MCF 10A (cell line): ENCODE measurements at regions not wholly inside any gene's neighbourhood (a gene's known extent, or its start where the extent isn't known, plus 50 kb on each side); places are given as distances from the start of the nearest gene placed in this dataset.

Experiments
- BruUV-seq: library from RNA; stranded (reverse); fragments of 400-500 nt; replicated peaks from 2 replicates; lab custom pipeline; 2021; lab: Mats Ljungman, UMichigan
- CTCF ChIA-PET: fragments of 300-600 bp; sonication (Branson Sonifier 250); formaldehyde crosslinking; extraction: SDS; loops from one replicate; lab custom pipeline; 2021; ENCODE audit warnings: antibody characterized with exemption, inconsistent platforms; lab: Yijun Ruan, JAX
- POLR2A ChIA-PET: fragments of 300-600, 350-650 bp; sonication (Branson Sonifier 250); formaldehyde crosslinking; extraction: SDS; loops from one replicate; lab custom pipeline; 2020; ENCODE audit warnings: antibody characterized with exemption, inconsistent platforms; lab: Yijun Ruan, JAX
- DNase-seq: peaks from one replicate; pipeline ENCODE4 v3.0.0-alpha.2; 2018; ENCODE audit not compliant: unreplicated experiment
- H3K27ac Mint-ChIP-seq: one replicate; pipeline ENCODE4 v1.8.0; 2022; ENCODE audit warnings: mild to moderate bottlenecking, low read depth, mixed read lengths; ENCODE audit not compliant: unreplicated experiment
- H3K27me3 Mint-ChIP-seq: one replicate; pipeline ENCODE4 v1.8.0; 2022; ENCODE audit warnings: mixed read lengths; ENCODE audit not compliant: insufficient read depth, unreplicated experiment
- H3K36me3 Mint-ChIP-seq: one replicate; pipeline ENCODE4 v1.8.0; 2022; ENCODE audit warnings: mild to moderate bottlenecking, moderate library complexity, mixed read lengths; ENCODE audit not compliant: insufficient read depth, unreplicated experiment
- H3K4me1 Mint-ChIP-seq: one replicate; pipeline ENCODE4 v1.8.0; 2022; ENCODE audit warnings: mixed read lengths; ENCODE audit not compliant: insufficient read depth, unreplicated experiment
- H3K4me3 Mint-ChIP-seq: one replicate; pipeline ENCODE4 v1.8.0; 2022; ENCODE audit warnings: mild to moderate bottlenecking, moderate library complexity, mixed read lengths; ENCODE audit not compliant: unreplicated experiment
- H3K9me3 Mint-ChIP-seq: one replicate; pipeline ENCODE4 v1.8.0; 2022; ENCODE audit warnings: mixed read lengths; ENCODE audit not compliant: unreplicated experiment
- CTCF ChIP-seq: fragments of 200-600 bp; IDR thresholded peaks from one replicate; pipeline ENCODE4 v1.8.0; 2022; ENCODE audit warnings: antibody characterized with exemption, mild to moderate bottlenecking; ENCODE audit not compliant: unreplicated experiment
- intact Hi-C: fragments of 100-400 bp; cut with micrococcal nuclease; formaldehyde crosslinking; loops from 2 replicates; pipeline ENCODE4 v1.14.1; 2022

- Mint-ChIP-seq H3K27ac (no peak overlapping the region), H3K36me3 (peaks cover 6% of the 10 kb centered on the region), H3K27me3 (no peaks in the 10 kb centered on the region), H3K4me1 (peaks cover 15% of the 10 kb centered on the region), H3K4me3 (no peak overlapping the region), H3K9me3 (no peaks in the 10 kb centered on the region)
- CTCF ChIA-PET: interaction anchor here (0.6 to 2.7 kb wide), 29 partner anchors 9 to 1611 kb away, joined by 3 to 28 read pairs (median 3); no protein-coding TSS in a partner anchor
- intact Hi-C loops: loop anchor here (1.0 to 10.0 kb wide), 2 partner anchors 297 to 391 kb away; no protein-coding TSS in a partner anchor
- BruUV-seq: no TSS peak
- POLR2A ChIA-PET: interaction anchor here (0.5 to 1.5 kb wide), 2 partner anchors 186 to 247 kb away, joined by 3 read pairs; no protein-coding TSS in a partner anchor
- peak; percentile 75 for DNase-seq
- peak; percentile 66 for TF ChIP-seq CTCF
Measured at GRCh38 chr4:129344058-129344457, 248.1 kb downstream of the C4orf33 start.

GRCh38 chr4:129345609-129346008, 249.7 kb downstream of the C4orf33 start:
- intact Hi-C loops: loop anchor here (10.0 kb wide), 1 partner anchor 389 kb away; no protein-coding TSS in a partner anchor
- CTCF ChIA-PET: interaction anchor here (2.2 kb wide), 1 partner anchor 296 kb away, joined by 9 read pairs; no protein-coding TSS in a partner anchor
- Mint-ChIP-seq H3K9me3 (no peaks in the 10 kb centered on the region), H3K4me1 (peaks cover 15% of the 10 kb centered on the region), H3K4me3 (no peak overlapping the region), H3K27me3 (no peaks in the 10 kb centered on the region), H3K27ac (no peak overlapping the region), H3K36me3 (peaks cover 6% of the 10 kb centered on the region)
- DNase-seq: no peak
- BruUV-seq: no TSS peak
- no peak for TF ChIP-seq CTCF
- POLR2A ChIA-PET: no interaction called here

DNA sequence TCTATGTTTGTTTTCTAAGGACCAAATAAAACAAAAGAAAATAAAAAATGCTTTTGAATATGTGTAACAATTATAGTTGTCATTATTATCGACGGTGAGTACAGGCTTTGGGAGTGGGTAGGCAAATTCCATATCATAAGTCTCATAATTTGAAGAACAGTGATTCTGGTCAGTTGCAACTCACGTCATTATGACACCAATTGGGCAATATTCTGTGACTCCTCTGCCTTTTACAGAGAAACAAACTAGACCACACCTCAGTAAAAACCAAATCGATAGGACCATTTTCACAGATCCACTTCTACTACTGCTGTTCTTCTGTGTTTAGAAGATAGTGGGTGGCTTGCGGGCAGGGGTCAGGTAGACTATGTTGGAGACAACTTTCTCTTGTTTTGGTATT, 250.1 kb downstream of the C4orf33 start:
- H3K27ac Mint-ChIP-seq: no peak overlapping the region
- no TSS peak for BruUV-seq
- CTCF ChIA-PET: interaction anchor here (0.6 to 2.2 kb wide), 4 partner anchors 171 to 580 kb away, joined by 3 to 9 read pairs (median 4); no protein-coding TSS in a partner anchor
- no peak for DNase-seq
- no peak for TF ChIP-seq CTCF
- H3K4me3 Mint-ChIP-seq: no peak overlapping the region
- no peaks in the 10 kb centered on the region for H3K9me3 Mint-ChIP-seq
- peaks cover 6% of the 10 kb centered on the region for H3K36me3 Mint-ChIP-seq
- peaks cover 15% of the 10 kb centered on the region for H3K4me1 Mint-ChIP-seq
- POLR2A ChIA-PET: no interaction called here
- intact Hi-C loops: loop anchor here (10.0 kb wide), 1 partner anchor 389 kb away; no protein-coding TSS in a partner anchor
- H3K27me3 Mint-ChIP-seq: no peaks in the 10 kb centered on the region

GRCh38 chr4:129346734-129347133, 250.8 kb downstream of the C4orf33 start:
- no peaks in the 10 kb centered on the region for H3K9me3 Mint-ChIP-seq
- CTCF ChIA-PET: interaction anchor here (0.6 to 2.2 kb wide), 6 partner anchors 16 to 579 kb away, joined by 3 to 9 read pairs (median 4); no protein-coding TSS in a partner anchor
- H3K36me3 Mint-ChIP-seq: peaks cover 6% of the 10 kb centered on the region
- DNase-seq: no peak
- no peak for TF ChIP-seq CTCF
- no peaks in the 10 kb centered on the region for H3K27me3 Mint-ChIP-seq
- H3K4me3 Mint-ChIP-seq: no peak overlapping the region
- H3K4me1 Mint-ChIP-seq: peaks cover 15% of the 10 kb centered on the region
- no TSS peak for BruUV-seq
- H3K27ac Mint-ChIP-seq: no peak overlapping the region
- POLR2A ChIA-PET: no interaction called here
- intact Hi-C loops: loop anchor here (10.0 kb wide), 1 partner anchor 388 kb away; no protein-coding TSS in a partner anchor
